Stimulated activated naive B cell treated with anti-CD40 and anti-IgM and Interleukin-4, amounts not matched to agents 10 μg/mL and 1 μg/mL and 100 μg/mL, for 72 hours (primary cell): ENCODE measurements at regions not wholly inside any gene's neighbourhood (a gene's known extent, or its start where the extent isn't known, plus 50 kb on each side); places are given as distances from the start of the nearest gene placed in this dataset.

Experiments
- ATAC-seq, 2 donors: fragments of 150-1000 bp; cut with Tn5 transposase; replicated peaks; 2 replicates each; pipeline ENCODE4 v1.10.0; 2021; ENCODE audit warnings: moderate library complexity in 1 of 2
- DNase-seq: peaks from one replicate; pipeline ENCODE4 v3.0.0; 2021
- H3K27ac Mint-ChIP-seq: one replicate; pipeline ENCODE4 v1.8.0; 2022; ENCODE audit warnings: mild to moderate bottlenecking, mixed read lengths
- H3K27me3 Mint-ChIP-seq, 2 donors: one replicate each; pipeline ENCODE4 v1.8.0; 2022; ENCODE audit warnings: mixed read lengths in 2 of 2
- H3K36me3 Mint-ChIP-seq, 2 donors: one replicate each; pipeline ENCODE4 v1.8.0; 2022; ENCODE audit warnings: mixed read lengths in 2 of 2, mild to moderate bottlenecking in 1 of 2
- H3K4me1 Mint-ChIP-seq, 2 donors: one replicate each; pipeline ENCODE4 v1.8.0; 2022; ENCODE audit warnings: mixed read lengths in 2 of 2, mild to moderate bottlenecking in 1 of 2
- H3K4me3 Mint-ChIP-seq, 2 donors: one replicate each; pipeline ENCODE4 v1.8.0; 2022; ENCODE audit warnings: mild to moderate bottlenecking in 2 of 2, mixed read lengths in 2 of 2, moderate library complexity in 1 of 2
- H3K9me3 Mint-ChIP-seq, 2 donors: one replicate each; pipeline ENCODE4 v1.8.0; 2022; ENCODE audit warnings: mixed read lengths in 2 of 2, mild to moderate bottlenecking in 1 of 2

DNA sequence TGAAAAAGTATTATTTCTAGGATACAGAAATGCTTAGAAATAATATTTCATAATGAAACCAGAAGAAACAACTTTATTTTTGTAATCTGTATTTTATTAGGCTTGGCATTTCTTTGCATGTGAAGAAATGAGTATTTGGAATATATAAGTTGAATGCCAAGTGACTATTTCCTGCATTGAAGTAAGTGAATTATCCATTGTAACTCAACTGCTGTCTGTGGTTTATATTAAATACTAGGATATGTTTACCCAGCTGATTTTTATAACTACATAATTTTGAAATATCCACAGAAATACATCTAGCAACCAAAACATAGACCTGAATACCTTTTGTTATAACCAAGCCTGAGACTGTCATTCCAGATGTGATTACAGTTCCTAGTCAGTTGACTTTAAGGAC lies 207.6 kb downstream of the THBS2 start:
- Mint-ChIP-seq H3K4me1 (no peaks in the 10 kb centered on the region), H3K36me3 (no peaks in the 10 kb centered on the region), H3K4me3 (no peak overlapping the region), H3K9me3 (peaks cover 0 to 2% of the 10 kb centered on the region in 2 donors), H3K27me3 (no peaks in the 10 kb centered on the region), H3K27ac (no peak overlapping the region)
- ATAC-seq (no peak), DNase-seq (no peak)

DNA sequence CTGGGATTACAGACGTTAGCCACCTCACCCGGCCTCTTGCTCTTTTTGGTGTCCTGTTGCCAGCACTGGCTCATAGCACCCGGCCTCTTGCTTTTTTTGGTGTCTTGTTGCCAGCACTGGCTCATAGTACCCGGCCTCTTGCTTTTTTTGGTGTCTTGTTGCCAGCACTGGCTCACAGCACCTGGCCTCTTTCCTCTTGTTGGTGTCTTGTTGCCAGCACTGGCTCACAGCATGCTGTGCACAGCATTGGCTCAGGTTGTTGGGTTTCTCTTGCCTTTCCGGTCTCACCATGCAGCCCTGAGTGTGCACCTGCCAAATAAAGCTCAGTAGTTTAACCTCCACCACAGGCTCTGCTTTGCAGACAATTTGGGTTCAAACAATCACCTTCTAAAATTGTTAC lies 208.2 kb downstream of the THBS2 start:
- Mint-ChIP-seq H3K27ac (no peak overlapping the region), H3K4me1 (no peaks in the 10 kb centered on the region), H3K27me3 (no peaks in the 10 kb centered on the region), H3K4me3 (no peak overlapping the region), H3K9me3 (peaks cover 0 to 2% of the 10 kb centered on the region in 2 donors), H3K36me3 (no peaks in the 10 kb centered on the region)
- ATAC-seq: no peak
- DNase-seq: no peak

DNA sequence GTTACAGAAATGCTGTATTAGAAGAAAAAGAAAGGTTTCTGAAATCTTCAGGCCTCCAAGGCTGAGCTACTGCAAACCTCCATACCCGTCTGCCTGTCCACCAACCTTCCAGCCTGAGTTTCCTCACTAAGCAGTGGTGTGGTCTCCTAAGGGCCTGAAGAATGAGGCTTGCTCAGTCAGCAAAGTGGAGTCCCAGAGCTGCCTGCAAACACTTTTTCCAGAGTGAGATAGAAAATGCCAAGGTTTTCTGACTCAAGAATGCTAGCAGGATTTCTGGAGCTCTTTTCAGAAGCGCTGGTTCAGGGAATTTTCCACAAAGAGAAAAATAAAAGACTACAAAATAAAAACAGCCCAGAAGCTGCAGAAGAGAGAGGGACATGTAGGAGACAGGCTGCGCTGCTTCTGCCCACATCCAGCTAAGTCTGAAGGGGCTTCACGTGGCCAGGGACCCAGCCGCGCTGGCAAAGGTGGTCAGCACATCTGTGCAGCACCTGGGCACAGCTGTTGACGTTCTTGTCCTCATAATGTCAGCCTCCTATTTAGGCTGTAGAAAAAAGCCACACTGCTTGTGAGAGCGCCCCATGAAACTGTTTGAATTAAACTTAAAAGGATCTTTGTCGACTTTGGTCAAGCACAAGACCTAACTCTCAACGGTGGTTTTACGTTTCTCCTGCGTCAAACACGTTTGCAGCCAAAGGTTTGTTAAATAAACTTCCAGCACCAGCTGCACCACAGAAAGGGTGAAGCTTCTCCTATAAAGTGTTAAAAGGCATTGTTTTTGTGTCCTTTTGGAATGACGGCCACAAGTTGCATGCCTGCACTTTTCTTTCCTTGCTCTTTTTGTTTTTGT lies 209.0 kb downstream of the THBS2 start:
- DNase-seq: no peak
- Mint-ChIP-seq H3K36me3 (no peaks in the 10 kb centered on the region), H3K27ac (no peak overlapping the region), H3K27me3 (no peaks in the 10 kb centered on the region), H3K4me3 (no peak overlapping the region), H3K9me3 (peaks cover 0 to 4% of the 10 kb centered on the region in 2 donors), H3K4me1 (no peaks in the 10 kb centered on the region)
- no peak for ATAC-seq

DNA sequence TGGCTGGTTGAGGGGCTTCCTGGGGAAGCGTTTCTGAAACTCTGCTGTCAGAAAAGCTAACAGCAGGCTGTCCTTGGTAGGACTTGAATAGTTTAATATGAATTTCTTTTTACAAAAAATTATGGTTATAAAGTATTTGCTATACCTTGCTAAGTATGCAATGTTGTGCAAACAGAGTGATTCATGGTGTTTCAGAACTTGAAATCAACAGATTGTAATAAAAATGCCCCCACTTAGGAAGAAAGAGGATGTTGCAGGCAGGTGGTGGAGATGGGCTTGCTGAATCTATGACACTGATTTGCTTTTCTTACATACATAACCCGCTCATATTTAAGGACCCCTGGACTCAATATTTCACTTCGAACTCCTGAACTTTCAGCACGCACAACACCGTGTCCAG lies 211.6 kb downstream of the THBS2 start:
- ATAC-seq: no peak
- peaks cover 14 to 15% of the 10 kb centered on the region in 2 donors for H3K9me3 Mint-ChIP-seq
- H3K27ac Mint-ChIP-seq: no peak overlapping the region
- H3K4me3 Mint-ChIP-seq: no peak overlapping the region
- no peaks in the 10 kb centered on the region for H3K36me3 Mint-ChIP-seq
- H3K27me3 Mint-ChIP-seq: no peaks in the 10 kb centered on the region
- no peak for DNase-seq
- H3K4me1 Mint-ChIP-seq: no peaks in the 10 kb centered on the region

DNA sequence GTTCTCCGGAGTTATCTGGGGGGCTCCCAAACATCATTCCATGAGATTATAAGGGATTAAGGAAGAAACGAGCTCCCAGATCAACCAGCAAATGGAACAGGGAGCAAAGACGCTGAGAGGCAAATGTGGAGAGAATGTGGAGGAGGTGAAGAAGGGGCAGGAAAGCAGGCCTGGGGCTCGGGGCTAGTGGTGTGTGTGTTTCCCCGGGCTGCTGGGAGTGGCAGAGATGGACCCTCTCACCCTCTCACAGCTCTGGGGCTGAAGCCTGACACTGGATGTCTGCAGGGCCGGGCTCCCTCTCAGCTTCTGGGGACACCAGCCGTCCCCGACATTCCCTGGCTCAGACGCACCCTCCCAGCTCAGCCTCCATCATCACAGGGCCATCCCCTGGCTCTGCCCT lies 212.6 kb downstream of the THBS2 start:
- no peaks in the 10 kb centered on the region for H3K36me3 Mint-ChIP-seq
- H3K27ac Mint-ChIP-seq: no peak overlapping the region
- DNase-seq (no peak), ATAC-seq (no peak)
- H3K9me3 Mint-ChIP-seq: peaks cover 14 to 17% of the 10 kb centered on the region in 2 donors
- H3K4me1 Mint-ChIP-seq: no peaks in the 10 kb centered on the region
- no peaks in the 10 kb centered on the region for H3K27me3 Mint-ChIP-seq
- H3K4me3 Mint-ChIP-seq: no peak overlapping the region

DNA sequence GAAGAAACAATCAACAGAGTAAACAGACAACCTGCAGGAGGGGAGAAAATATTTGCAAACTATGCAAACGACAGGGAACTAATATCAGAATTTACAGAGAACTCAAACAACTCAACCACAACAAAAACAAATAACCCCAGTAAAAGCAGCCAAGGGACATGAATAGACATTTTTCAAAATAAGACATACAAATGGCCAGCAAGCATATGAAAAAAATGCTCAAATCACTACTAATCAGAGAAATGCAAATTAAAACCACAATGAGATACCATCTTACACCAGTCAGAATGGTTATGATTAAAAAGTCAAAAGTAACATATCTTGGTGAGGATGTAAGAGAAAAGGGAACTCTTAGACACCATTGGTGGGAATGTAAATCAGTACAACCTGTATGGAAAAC lies 215.0 kb downstream of the THBS2 start:
- Mint-ChIP-seq H3K27ac (no peak overlapping the region), H3K4me3 (no peak overlapping the region), H3K4me1 (no peaks in the 10 kb centered on the region), H3K9me3 (peaks cover 14 to 19% of the 10 kb centered on the region in 2 donors), H3K36me3 (no peaks in the 10 kb centered on the region), H3K27me3 (no peaks in the 10 kb centered on the region)
- ATAC-seq: no peak
- DNase-seq: no peak

DNA sequence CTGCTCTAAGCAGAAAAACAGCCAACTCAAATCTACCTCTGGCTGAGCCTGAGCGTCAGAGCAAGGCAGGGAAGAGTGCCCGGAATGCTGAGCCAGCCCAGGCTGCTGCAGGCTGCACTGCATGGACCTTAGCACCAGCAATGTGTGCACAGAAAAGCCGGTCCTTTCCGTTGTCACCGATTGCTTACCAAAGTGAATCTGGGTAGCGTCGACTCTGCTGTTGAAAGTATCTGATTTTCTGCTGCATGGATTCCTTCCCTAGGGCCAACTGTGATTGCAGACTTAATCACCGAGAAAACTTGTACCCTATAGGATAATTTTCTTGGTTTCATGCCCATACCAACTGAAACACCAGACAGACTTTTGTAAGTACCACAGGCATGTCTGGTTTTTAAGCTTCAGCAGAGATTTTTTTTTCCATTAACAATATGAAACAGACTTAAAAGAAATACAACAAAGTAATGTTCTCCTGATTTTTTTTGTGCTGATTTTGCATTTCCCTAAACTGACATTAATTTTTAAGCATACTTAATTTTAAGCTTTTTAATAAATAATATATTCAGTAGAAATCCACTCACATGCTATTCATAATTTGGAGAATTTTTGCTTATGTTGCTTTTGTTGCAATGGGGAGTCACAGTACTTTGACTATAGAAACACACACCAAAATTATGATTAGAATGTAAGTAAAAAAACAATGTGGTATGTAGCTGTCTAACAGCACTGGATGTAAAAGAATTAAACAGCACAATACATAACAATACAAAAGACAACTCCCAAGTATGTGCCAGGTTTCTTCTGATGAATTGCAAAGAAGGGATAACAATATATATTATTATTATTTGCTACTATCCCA lies 218.0 kb downstream of the THBS2 start:
- no peak overlapping the region for H3K27ac Mint-ChIP-seq
- H3K4me1 Mint-ChIP-seq: no peaks in the 10 kb centered on the region
- H3K27me3 Mint-ChIP-seq: no peaks in the 10 kb centered on the region
- no peak for ATAC-seq
- peaks cover 14 to 21% of the 10 kb centered on the region in 2 donors for H3K9me3 Mint-ChIP-seq
- H3K36me3 Mint-ChIP-seq: no peaks in the 10 kb centered on the region
- no peak for DNase-seq
- no peak overlapping the region for H3K4me3 Mint-ChIP-seq

DNA sequence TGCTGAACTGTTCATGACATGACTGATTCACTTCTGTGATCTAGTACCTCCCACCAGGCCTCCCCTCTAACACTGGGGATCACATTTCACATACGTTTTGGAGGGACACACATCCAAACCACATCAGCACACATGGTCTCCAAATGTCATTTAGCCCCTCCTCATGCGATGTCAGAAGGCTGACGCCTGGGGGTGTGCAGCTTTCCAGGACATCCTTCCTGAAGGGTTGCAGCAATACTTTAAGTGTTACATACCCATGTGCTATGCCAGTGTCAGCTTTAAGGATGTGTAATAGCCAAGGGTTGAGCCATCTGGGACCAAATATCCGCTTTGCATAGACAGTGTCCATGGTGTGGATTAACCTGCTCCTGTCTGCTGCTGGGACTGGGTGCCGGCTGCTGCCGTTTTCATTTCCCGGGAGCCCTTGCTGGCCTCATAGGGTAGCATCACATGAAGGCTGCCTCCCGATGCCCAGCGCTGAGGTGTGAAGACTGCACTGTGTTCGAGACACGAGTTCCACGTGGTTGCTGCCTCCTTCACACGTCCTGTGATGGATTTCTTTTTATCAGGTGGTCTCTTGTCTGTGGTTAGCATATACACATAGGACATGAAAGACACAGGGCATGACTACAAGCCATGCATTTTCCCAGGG lies 219.0 kb downstream of the THBS2 start:
- no peak for DNase-seq
- no peak overlapping the region for H3K27ac Mint-ChIP-seq
- ATAC-seq: no peak
- H3K9me3 Mint-ChIP-seq: peaks cover 14 to 18% of the 10 kb centered on the region in 2 donors
- H3K4me1 Mint-ChIP-seq: no peaks in the 10 kb centered on the region
- no peaks in the 10 kb centered on the region for H3K27me3 Mint-ChIP-seq
- no peak overlapping the region for H3K4me3 Mint-ChIP-seq
- no peaks in the 10 kb centered on the region for H3K36me3 Mint-ChIP-seq

DNA sequence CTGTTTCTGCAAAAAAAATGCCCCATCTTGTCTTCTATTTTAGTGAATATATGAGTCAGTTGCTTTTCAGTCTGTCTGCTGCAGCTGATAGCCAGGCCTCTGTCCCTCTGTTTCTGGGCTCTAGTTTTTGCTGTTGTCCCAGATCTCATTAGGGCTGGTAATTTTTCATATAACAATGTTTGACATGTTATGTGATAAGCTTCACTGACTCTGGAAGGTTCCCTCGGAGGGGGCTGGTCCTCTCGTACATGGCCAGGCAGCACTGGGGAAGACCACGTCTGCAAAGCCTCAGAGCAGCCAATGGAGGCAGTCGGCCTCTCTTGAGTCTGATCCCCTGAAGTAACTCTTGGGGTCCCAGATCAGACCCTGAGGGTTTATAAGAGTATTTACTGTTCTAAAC lies 223.8 kb downstream of the THBS2 start:
- H3K4me1 Mint-ChIP-seq: no peaks in the 10 kb centered on the region
- H3K4me3 Mint-ChIP-seq: no peak overlapping the region
- no peak for DNase-seq
- no peak for ATAC-seq
- peaks cover 0 to 7% of the 10 kb centered on the region in 2 donors for H3K9me3 Mint-ChIP-seq
- H3K36me3 Mint-ChIP-seq: no peaks in the 10 kb centered on the region
- H3K27ac Mint-ChIP-seq: no peak overlapping the region
- H3K27me3 Mint-ChIP-seq: no peaks in the 10 kb centered on the region

DNA sequence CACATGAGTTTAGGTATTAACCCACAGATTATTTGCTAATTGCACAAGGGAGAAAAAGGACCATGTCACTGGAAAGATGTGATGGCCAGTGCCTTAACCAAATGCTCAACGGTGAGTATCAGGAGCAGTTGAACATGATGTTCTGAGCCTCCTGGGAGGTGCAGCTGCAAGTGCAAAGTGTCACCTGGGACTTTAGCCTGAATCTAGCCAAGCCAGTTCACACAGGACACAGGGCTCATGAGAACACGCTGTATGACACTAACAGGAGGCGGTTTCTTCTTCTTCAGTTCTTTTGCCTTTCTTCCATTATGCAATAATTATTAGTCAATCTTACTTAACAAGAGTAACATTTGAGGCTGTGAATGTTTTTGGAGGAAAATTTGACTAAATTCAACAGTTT lies 225.3 kb downstream of the THBS2 start:
- DNase-seq (no peak), ATAC-seq (no peak)
- no peaks in the 10 kb centered on the region for H3K27me3 Mint-ChIP-seq
- H3K9me3 Mint-ChIP-seq: peaks cover 2 to 4% of the 10 kb centered on the region in 2 donors
- H3K36me3 Mint-ChIP-seq: no peaks in the 10 kb centered on the region
- no peaks in the 10 kb centered on the region for H3K4me1 Mint-ChIP-seq
- H3K4me3 Mint-ChIP-seq: no peak overlapping the region
- H3K27ac Mint-ChIP-seq: no peak overlapping the region

DNA sequence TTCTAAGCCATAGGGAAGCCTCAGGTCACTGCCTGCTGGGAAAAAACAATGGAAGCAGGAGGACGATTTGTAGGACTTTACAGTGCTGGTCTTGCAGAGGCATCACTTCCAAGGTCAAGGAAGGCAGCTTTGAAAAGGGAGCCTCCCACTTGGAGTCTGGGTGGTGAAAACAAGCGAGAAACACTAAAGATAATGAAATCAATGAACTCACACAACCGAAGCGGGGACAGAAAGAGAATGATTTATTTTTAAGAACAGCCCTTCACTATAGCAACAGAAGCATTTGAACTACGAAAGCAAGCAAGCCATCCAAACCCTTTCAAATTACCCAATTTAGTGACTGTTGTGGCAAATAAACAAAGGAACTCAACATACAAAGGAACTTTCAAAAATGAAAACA lies 227.5 kb downstream of the THBS2 start:
- no peak overlapping the region for H3K4me3 Mint-ChIP-seq
- H3K4me1 Mint-ChIP-seq: no peaks in the 10 kb centered on the region
- ATAC-seq (no peak), DNase-seq (no peak)
- no peaks in the 10 kb centered on the region for H3K27me3 Mint-ChIP-seq
- H3K27ac Mint-ChIP-seq: no peak overlapping the region
- no peaks in the 10 kb centered on the region for H3K36me3 Mint-ChIP-seq
- H3K9me3 Mint-ChIP-seq: peaks cover 2 to 3% of the 10 kb centered on the region in 2 donors

DNA sequence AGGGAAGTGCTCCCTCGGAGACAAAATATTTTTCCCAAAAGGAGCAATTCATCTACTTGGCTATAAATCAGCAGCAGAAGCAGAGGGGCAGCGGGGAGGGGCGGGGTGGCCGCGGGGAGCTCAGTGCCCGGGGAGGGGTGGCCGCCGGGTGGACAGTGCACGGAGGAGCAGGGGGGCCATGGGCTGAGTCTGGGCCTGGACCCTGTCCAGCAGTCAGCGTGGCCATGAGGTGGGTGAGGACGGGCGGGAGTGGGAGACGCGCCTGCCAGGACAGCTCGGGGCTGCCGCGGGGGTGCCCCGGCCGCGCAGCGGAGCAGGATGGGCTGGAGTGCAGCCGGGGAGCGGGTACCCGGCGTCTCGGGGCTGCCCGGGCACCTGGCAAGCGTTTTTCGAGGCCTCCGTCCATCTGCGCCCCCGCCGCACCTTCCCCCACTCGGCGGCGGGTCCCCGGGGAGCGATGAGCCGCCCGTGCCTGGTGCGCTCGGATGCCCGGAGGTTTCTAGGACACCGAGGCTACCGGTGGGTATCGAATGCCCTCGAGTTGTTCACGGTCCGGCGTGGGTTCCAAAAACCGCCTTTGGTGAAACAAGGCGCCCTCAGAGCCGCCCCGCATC lies 229.5 kb downstream of the THBS2 start:
- Mint-ChIP-seq H3K36me3 (no peaks in the 10 kb centered on the region), H3K27ac (no peak overlapping the region), H3K4me3 (no peak overlapping the region), H3K27me3 (no peaks in the 10 kb centered on the region), H3K4me1 (no peaks in the 10 kb centered on the region), H3K9me3 (peaks cover 2 to 3% of the 10 kb centered on the region in 2 donors)
- DNase-seq: no peak
- no peak for ATAC-seq

DNA sequence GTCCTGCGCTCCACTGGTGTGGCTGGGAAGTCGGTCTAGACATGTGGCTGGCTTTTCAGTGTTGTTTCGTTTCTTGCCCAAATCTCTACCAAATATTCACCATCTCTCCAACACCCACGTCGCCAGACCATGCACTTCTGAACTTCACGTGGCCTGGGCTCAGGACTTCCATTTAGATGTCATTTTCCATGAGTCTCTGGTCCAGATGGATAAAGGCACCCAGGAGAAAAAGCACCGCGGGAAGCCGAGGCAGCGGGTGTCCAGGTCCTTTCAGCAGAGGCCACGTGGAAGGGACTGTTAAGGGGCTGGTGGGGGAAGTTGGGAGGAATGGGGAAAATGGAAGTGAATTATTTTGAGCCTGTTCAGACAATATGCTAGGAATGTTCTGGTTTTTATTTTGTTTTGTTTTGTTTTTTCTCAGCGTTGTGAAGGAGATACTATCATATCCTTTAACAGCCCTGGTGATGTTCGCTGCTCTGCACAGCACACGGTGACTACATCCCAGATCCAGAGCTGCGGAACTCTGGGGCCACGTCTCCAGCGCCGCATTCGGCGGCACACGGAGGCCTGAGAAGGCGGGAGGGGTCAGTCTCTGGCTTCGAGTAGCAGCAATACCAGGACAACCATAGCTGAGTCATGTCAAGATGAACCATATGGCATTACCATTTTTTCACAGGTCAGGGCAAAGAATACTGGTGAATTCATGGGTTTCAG lies 230.3 kb downstream of the THBS2 start:
- ATAC-seq (no peak), DNase-seq (no peak)
- Mint-ChIP-seq H3K27ac (no peak overlapping the region), H3K27me3 (no peaks in the 10 kb centered on the region), H3K9me3 (peaks cover 2 to 3% of the 10 kb centered on the region in 2 donors), H3K4me3 (no peak overlapping the region), H3K36me3 (no peaks in the 10 kb centered on the region), H3K4me1 (no peaks in the 10 kb centered on the region)

DNA sequence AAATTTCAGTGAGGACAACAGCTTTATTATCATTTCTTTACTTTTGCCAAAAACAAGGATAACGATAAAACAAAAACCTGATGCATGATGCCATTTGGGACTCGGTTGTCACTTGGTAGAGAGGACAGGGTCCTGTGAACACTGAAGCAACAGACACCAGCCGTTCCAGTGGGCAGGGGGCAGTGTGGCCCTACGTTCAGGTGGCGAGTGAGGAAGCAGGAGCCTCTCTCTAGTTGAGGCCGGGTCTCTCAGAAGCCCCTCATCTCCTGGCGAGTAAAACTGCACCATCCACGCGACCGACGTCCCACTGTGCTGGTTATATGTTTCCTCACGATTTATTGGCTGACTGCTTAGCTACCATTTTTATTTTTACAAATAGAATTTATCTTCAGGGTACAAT lies 231.6 kb downstream of the THBS2 start:
- H3K4me1 Mint-ChIP-seq: no peaks in the 10 kb centered on the region
- peaks cover under 1 to 6% of the 10 kb centered on the region in 2 donors for H3K36me3 Mint-ChIP-seq
- no peak overlapping the region for H3K27ac Mint-ChIP-seq
- no peaks in the 10 kb centered on the region for H3K27me3 Mint-ChIP-seq
- peaks cover 10 to 12% of the 10 kb centered on the region in 2 donors for H3K9me3 Mint-ChIP-seq
- ATAC-seq (no peak), DNase-seq (no peak)
- no peak overlapping the region for H3K4me3 Mint-ChIP-seq
